ENCODE measurements at regions not wholly inside any gene's neighbourhood (a gene's known extent, or its start where the extent isn't known, plus 50 kb on each side); places are given as distances from the start of the nearest gene placed in this dataset.

DNA sequence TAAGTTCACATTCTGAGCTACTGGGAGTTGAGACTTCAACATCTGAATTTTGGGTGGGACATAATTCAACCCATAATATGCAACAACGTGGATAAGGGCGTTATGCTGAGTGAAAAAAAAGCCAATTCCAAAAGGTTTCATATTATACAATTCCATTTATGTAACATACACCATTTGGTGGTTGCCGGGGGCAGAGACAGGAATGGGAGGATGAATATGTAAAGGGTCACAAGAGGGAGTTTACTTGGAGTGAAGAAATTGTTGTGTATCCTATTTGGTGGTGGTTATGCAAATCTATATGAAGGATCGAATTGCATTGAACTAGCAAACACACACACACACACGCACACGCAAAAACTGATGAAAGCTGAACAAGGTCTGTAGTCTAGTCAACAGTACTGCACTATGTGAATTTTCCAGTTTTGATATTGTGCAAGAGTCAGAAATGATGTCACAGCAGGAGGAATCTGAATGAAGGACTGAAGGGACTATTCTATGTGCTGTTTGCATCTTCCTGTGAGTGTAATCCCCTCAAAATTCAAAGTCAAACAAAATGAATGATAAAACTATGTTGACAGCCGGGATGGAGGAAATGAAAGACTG, 249.2 kb upstream of the HABP2 start:
- DNase-seq (ENCODE audit: extremely low spot score): no peak
- POLR2A ChIA-PET: no interaction called here

DNA sequence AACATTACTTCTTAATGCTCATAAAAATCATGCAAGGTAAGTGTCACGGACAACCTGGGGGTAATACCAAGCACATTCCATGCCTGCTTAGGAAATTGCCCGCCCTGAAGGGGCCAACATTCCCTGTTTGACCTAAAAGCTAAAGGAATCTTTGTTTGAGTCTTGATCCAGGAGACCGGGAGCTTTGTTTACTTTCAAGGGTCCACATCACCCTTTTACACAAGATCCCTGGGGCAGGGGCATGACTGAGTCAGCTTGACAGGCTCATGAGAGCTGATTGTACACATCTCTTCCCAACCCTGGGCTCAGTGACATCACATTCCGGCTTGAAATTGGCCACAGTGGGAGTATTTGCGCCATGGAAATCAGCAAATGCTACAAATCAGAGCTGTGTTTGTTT, 248.1 kb upstream of the HABP2 start:
- no peak for DNase-seq (ENCODE audit: extremely low spot score)
- ChIA-PET CTCF (no interaction called here), POLR2A (no interaction called here)
- TF ChIP-seq ELF4 (IDR thresholded peaks at IDR 0.05): no peak
- TF ChIP-seq FOXK2 (IDR thresholded peaks at IDR 0.05): no peak
- TF ChIP-seq FOXM1 (IDR thresholded peaks at IDR 0.05; ENCODE audit: borderline replicate concordance): no peak
- no peak for TF ChIP-seq LEF1 (IDR thresholded peaks at IDR 0.05; ENCODE audit: borderline replicate concordance)
- no peak for TF ChIP-seq BHLHE40 (IDR thresholded peaks at IDR 0.05; ENCODE audit: borderline replicate concordance)
- no peak for TF ChIP-seq ZNF384 (IDR thresholded peaks at IDR 0.05)
- TF ChIP-seq ARNT (IDR thresholded peaks at IDR 0.05): no peak

More for the DNA sequence above, 249.2 kb upstream of the HABP2 start:
- TF ChIP-seq NFRKB (IDR thresholded peaks at IDR 0.05) (no peak), CTBP1 (IDR thresholded peaks at IDR 0.05; ENCODE audit: borderline replicate concordance) (no peak), ELF4 (IDR thresholded peaks at IDR 0.05) (no peak), PKNOX1 (IDR thresholded peaks at IDR 0.05) (no peak), BHLHE40 (IDR thresholded peaks at IDR 0.05; ENCODE audit: borderline replicate concordance) (no peak), FOXM1 (IDR thresholded peaks at IDR 0.05; ENCODE audit: borderline replicate concordance) (no peak), ARNT (IDR thresholded peaks at IDR 0.05) (no peak)
- CTCF ChIA-PET: no interaction called here

- CTCF ChIA-PET: interaction anchor here (1.3 kb wide), 1 partner anchor 80 kb away, joined by 3 read pairs; no protein-coding TSS in a partner anchor
- DNase-seq (ENCODE audit: extremely low spot score): no peak
- POLR2A ChIA-PET: interaction anchor here (0.5 kb wide), 1 partner anchor 169 kb away, joined by 3 read pairs; no protein-coding TSS in a partner anchor
- TF ChIP-seq LEF1 (IDR thresholded peaks at IDR 0.05; ENCODE audit: borderline replicate concordance): no peak
- no peak for TF ChIP-seq L3MBTL2 (conservative IDR thresholded peaks at IDR 0.05)
- TF ChIP-seq FOXM1 (IDR thresholded peaks at IDR 0.05; ENCODE audit: borderline replicate concordance): no peak
- TF ChIP-seq HDGF (IDR thresholded peaks at IDR 0.05; ENCODE audit: borderline replicate concordance): no peak
- TF ChIP-seq FOXA1 (IDR thresholded peaks at IDR 0.05): no peak
- no peak for TF ChIP-seq BHLHE40 (IDR thresholded peaks at IDR 0.05; ENCODE audit: borderline replicate concordance)
- no peak for TF ChIP-seq ELF4 (IDR thresholded peaks at IDR 0.05)
- TF ChIP-seq SP1 (IDR thresholded peaks at IDR 0.05): no peak
- no peak for TF ChIP-seq CTBP1 (IDR thresholded peaks at IDR 0.05; ENCODE audit: borderline replicate concordance)
- no peak for TF ChIP-seq ZNF384 (IDR thresholded peaks at IDR 0.05)
- TF ChIP-seq PKNOX1 (IDR thresholded peaks at IDR 0.05): no peak
- TF ChIP-seq ARNT (IDR thresholded peaks at IDR 0.05): no peak
- TF ChIP-seq FOXK2 (IDR thresholded peaks at IDR 0.05): no peak
- TF ChIP-seq NFRKB (IDR thresholded peaks at IDR 0.05): no peak
- TF ChIP-seq TARDBP (IDR thresholded peaks at IDR 0.05): no peak
- TF ChIP-seq SUZ12 (IDR thresholded peaks at IDR 0.05): no peak
Measured at GRCh38 chr10:113305871-113306270, 247.0 kb upstream of the HABP2 start.

GRCh38 chr10:113309791-113310190, 243.1 kb upstream of the HABP2 start:
- ChIA-PET CTCF (no interaction called here), POLR2A (no interaction called here)
- TF ChIP-seq CTBP1 (IDR thresholded peaks at IDR 0.05; ENCODE audit: borderline replicate concordance): no peak
- DNase-seq (ENCODE audit: extremely low spot score): no peak

DNA sequence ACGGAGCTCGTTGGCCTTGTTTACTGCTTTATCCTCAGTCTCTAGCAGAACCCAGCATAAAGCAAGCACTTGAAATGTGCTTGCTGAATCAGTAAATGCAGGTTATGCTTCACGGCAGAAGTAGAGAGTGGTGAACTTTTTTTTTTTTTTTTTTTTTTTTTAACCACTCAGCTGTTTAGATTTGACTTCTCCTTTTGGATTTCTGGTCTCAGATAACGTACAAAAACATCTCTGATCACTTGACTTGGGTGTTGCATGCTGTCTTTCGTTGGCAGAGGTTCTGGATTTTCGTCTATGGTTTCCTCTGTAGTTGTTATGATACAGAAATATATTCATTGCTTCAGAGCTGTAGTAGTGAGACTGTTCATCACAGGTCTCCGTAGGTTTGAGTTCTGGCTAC, 242.5 kb upstream of the HABP2 start:
- no peak for TF ChIP-seq NFRKB (IDR thresholded peaks at IDR 0.05)
- no peak for TF ChIP-seq ZNF384 (IDR thresholded peaks at IDR 0.05)
- no peak for TF ChIP-seq L3MBTL2 (conservative IDR thresholded peaks at IDR 0.05)
- no peak for TF ChIP-seq CTBP1 (IDR thresholded peaks at IDR 0.05; ENCODE audit: borderline replicate concordance)
- TF ChIP-seq FOXM1 (IDR thresholded peaks at IDR 0.05; ENCODE audit: borderline replicate concordance): no peak
- TF ChIP-seq SUZ12 (IDR thresholded peaks at IDR 0.05): no peak
- TF ChIP-seq HDGF (IDR thresholded peaks at IDR 0.05; ENCODE audit: borderline replicate concordance): no peak
- DNase-seq (ENCODE audit: extremely low spot score): no peak
- CTCF ChIA-PET: no interaction called here
- POLR2A ChIA-PET: no interaction called here

DNA sequence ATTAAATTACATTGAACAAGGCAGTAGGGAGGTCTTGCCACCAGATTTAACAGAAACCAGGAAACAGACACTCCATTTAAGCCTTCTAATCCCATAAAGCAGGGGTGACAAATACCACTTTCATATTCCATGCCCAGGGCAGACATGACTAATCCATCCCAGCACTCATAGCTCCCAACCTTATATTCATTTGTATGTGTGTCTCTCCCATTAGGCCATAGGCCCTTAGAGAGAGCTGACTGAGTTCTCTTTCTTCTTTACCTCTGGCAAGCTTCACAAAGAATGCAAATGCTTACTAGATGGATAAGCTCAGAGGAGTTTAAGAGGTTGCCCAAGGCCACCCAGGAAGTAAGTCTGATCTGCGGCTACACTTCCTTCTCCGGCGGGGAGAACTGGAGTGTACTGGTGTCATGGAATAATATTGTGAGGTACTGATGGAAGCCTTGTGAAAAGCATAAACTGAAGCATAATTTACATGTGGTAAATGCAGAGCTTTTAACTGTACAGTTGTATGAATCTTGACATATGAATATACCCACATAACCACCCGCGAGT, 239.7 kb upstream of the HABP2 start:
- CTCF ChIA-PET: no interaction called here
- DNase-seq (ENCODE audit: extremely low spot score): no peak

More for the DNA sequence above, 239.7 kb upstream of the HABP2 start:
- POLR2A ChIA-PET: no interaction called here
- no peak for TF ChIP-seq TARDBP (IDR thresholded peaks at IDR 0.05)
- TF ChIP-seq SP1 (IDR thresholded peaks at IDR 0.05): no peak
- TF ChIP-seq ZNF384 (IDR thresholded peaks at IDR 0.05): no peak
- no peak for TF ChIP-seq FOXA1 (IDR thresholded peaks at IDR 0.05)
- TF ChIP-seq PKNOX1 (IDR thresholded peaks at IDR 0.05): no peak
- TF ChIP-seq ARNT (IDR thresholded peaks at IDR 0.05): no peak
- no peak for TF ChIP-seq ELF4 (IDR thresholded peaks at IDR 0.05)
- TF ChIP-seq BHLHE40 (IDR thresholded peaks at IDR 0.05; ENCODE audit: borderline replicate concordance): no peak
- no peak for TF ChIP-seq FOXM1 (IDR thresholded peaks at IDR 0.05; ENCODE audit: borderline replicate concordance)
- no peak for TF ChIP-seq HDGF (IDR thresholded peaks at IDR 0.05; ENCODE audit: borderline replicate concordance)
- TF ChIP-seq NFRKB (IDR thresholded peaks at IDR 0.05): no peak
- TF ChIP-seq L3MBTL2 (conservative IDR thresholded peaks at IDR 0.05): no peak

Measured in HEK293T (cell line).